Gastrocnemius medialis (tissue), 4 donors: ENCODE measurements at regions not wholly inside any gene's neighbourhood (a gene's known extent, or its start where the extent isn't known, plus 50 kb on each side); places are given as distances from the start of the nearest gene placed in this dataset.

Experiments used
- CTCF ChIP-seq, 5 experiments: fragments of 450-650 bp in 3 of 5; fragments of 200-600 bp in 2 of 5; sonication (generic) in 2 of 5; IDR thresholded peaks in 4 of 5; conservative IDR thresholded peaks in 1 of 5; 1 replicate in 4 of 5; 2 replicates in 1 of 5; pipeline ENCODE4 v1.5.1; 2016 to 2019; ENCODE audit warnings: antibody characterized with exemption in 5 of 5, mild to moderate bottlenecking in 3 of 5, moderate library complexity in 3 of 5
- POLR2A ChIP-seq, 2 donors: fragments of 450-650 bp; IDR thresholded peaks; one replicate each; pipeline ENCODE4 v1.6.1; 2017; ENCODE audit warnings: antibody characterized with exemption in 2 of 2, mild to moderate bottlenecking in 2 of 2, moderate library complexity in 2 of 2

- TF ChIP-seq CTCF (IDR thresholded peaks at IDR 0.05 in 4 of 5, conservative IDR thresholded peaks at IDR 0.05 in 1 of 5) (no peak), POLR2A (IDR thresholded peaks at IDR 0.05) (no peak)
These were observed 1682.7 kb downstream of the BRINP3 start for GRCh38 chr1:188794969-188795368.
